Spleen (tissue), 7 donors: ENCODE measurements at regions not wholly inside any gene's neighbourhood (a gene's known extent, or its start where the extent isn't known, plus 50 kb on each side); places are given as distances from the start of the nearest gene placed in this dataset.

ENCODE experiments used
- CTCF ChIP-seq, 11 experiments: fragments of 200-600 bp in 7 of 11; fragments of 450-650 bp in 4 of 11; sonication (generic) in 4 of 11; IDR thresholded peaks in 8 of 11; conservative IDR thresholded peaks in 3 of 11; 1 replicate in 7 of 11; 2 replicates in 4 of 11; pipeline versions ENCODE4 v1.4.0 to v1.8.0; 2016 to 2021; ENCODE audit warnings: antibody characterized with exemption in 11 of 11, inconsistent platforms in 4 of 11, mild to moderate bottlenecking in 1 of 11
- POLR2AphosphoS5 ChIP-seq, 3 donors: sonication (generic); formaldehyde crosslinking; IDR thresholded peaks; one replicate each; pipeline ENCODE4 v1.5.1; 2017; ENCODE audit warnings: antibody characterized with exemption in 3 of 3
- donor health status: DM: no; HTN: no; CAD: no; lungs with moderate emphysema.
- donor health status: DM: no; HTN: no; CAD: no.
- donor health status: DM: no; HTN: no; CAD: no.

GRCh38 chr12:46504494-46504893, 131.9 kb upstream of the SLC38A2 start:
- TF ChIP-seq CTCF (IDR thresholded peaks at IDR 0.05 in 8 of 11, conservative IDR thresholded peaks at IDR 0.05 in 3 of 11) (no peak), POLR2AphosphoS5 (IDR thresholded peaks at IDR 0.05) (no peak)
